ENCODE measurements at regions not wholly inside any gene's neighbourhood (a gene's known extent, or its start where the extent isn't known, plus 50 kb on each side); places are given as distances from the start of the nearest gene placed in this dataset.

GRCh38 chr2:220006152-220006621 lies 378.8 kb downstream of the SLC4A3 start:
- H3K27ac Mint-ChIP-seq (ENCODE audit: unreplicated experiment): no peak overlapping the region
- TF ChIP-seq CTCF (IDR thresholded peaks at IDR 0.05; ENCODE audit: partially characterized antibody, unreplicated experiment): no peak
- no peak overlapping the region for H3K4me3 Mint-ChIP-seq (ENCODE audit: unreplicated experiment)
- no peaks in the 10 kb centered on the region for H3K27me3 Mint-ChIP-seq (ENCODE audit: unreplicated experiment)
- no peak for DNase-seq
- H3K36me3 Mint-ChIP-seq (ENCODE audit: unreplicated experiment): peaks cover 4% of the 10 kb centered on the region
- H3K4me1 Mint-ChIP-seq (ENCODE audit: low read depth, unreplicated experiment): peaks cover 3% of the 10 kb centered on the region
- H3K9me3 Mint-ChIP-seq (ENCODE audit: unreplicated experiment): peaks cover 4% of the 10 kb centered on the region

- Mint-ChIP-seq H3K4me3 (ENCODE audit: unreplicated experiment) (no peak overlapping the region), H3K36me3 (ENCODE audit: unreplicated experiment) (peaks cover 4% of the 10 kb centered on the region), H3K9me3 (ENCODE audit: unreplicated experiment) (no peaks in the 10 kb centered on the region), H3K4me1 (ENCODE audit: low read depth, unreplicated experiment) (no peaks in the 10 kb centered on the region), H3K27ac (ENCODE audit: unreplicated experiment) (no peak overlapping the region), H3K27me3 (ENCODE audit: unreplicated experiment) (peaks cover 2% of the 10 kb centered on the region)
- DNase-seq: no peak
- TF ChIP-seq CTCF (IDR thresholded peaks at IDR 0.05; ENCODE audit: partially characterized antibody, unreplicated experiment): no peak
These were observed 384.4 kb downstream of the SLC4A3 start for GRCh38 chr2:220011859-220012258.

- Mint-ChIP-seq H3K4me3 (ENCODE audit: unreplicated experiment) (no peak overlapping the region), H3K27me3 (ENCODE audit: unreplicated experiment) (peaks cover 2% of the 10 kb centered on the region), H3K4me1 (ENCODE audit: low read depth, unreplicated experiment) (no peaks in the 10 kb centered on the region), H3K36me3 (ENCODE audit: unreplicated experiment) (peaks cover 4% of the 10 kb centered on the region), H3K9me3 (ENCODE audit: unreplicated experiment) (no peaks in the 10 kb centered on the region), H3K27ac (ENCODE audit: unreplicated experiment) (no peak overlapping the region)
- no peak for DNase-seq
- TF ChIP-seq CTCF (IDR thresholded peaks at IDR 0.05; ENCODE audit: partially characterized antibody, unreplicated experiment): no peak
These were observed 387.5 kb downstream of the SLC4A3 start for GRCh38 chr2:220014961-220015360.

- Mint-ChIP-seq H3K36me3 (ENCODE audit: unreplicated experiment) (no peaks in the 10 kb centered on the region), H3K27ac (ENCODE audit: unreplicated experiment) (no peak overlapping the region), H3K27me3 (ENCODE audit: unreplicated experiment) (peaks cover 2% of the 10 kb centered on the region), H3K4me1 (ENCODE audit: low read depth, unreplicated experiment) (no peaks in the 10 kb centered on the region), H3K9me3 (ENCODE audit: unreplicated experiment) (no peaks in the 10 kb centered on the region), H3K4me3 (ENCODE audit: unreplicated experiment) (no peak overlapping the region)
- no peak for DNase-seq
- TF ChIP-seq CTCF (IDR thresholded peaks at IDR 0.05; ENCODE audit: partially characterized antibody, unreplicated experiment): no peak
These were observed 388.1 kb downstream of the SLC4A3 start for GRCh38 chr2:220015576-220015975.

GRCh38 chr2:220025207-220025606 lies 397.8 kb downstream of the SLC4A3 start:
- H3K36me3 Mint-ChIP-seq (ENCODE audit: unreplicated experiment): peaks cover 4% of the 10 kb centered on the region
- peaks cover 2% of the 10 kb centered on the region for H3K27me3 Mint-ChIP-seq (ENCODE audit: unreplicated experiment)
- H3K27ac Mint-ChIP-seq (ENCODE audit: unreplicated experiment): peak overlapping the region; percentile 56
- no peak for TF ChIP-seq CTCF (IDR thresholded peaks at IDR 0.05; ENCODE audit: partially characterized antibody, unreplicated experiment)
- DNase-seq: no peak
- H3K4me3 Mint-ChIP-seq (ENCODE audit: unreplicated experiment): no peak overlapping the region
- H3K9me3 Mint-ChIP-seq (ENCODE audit: unreplicated experiment): no peaks in the 10 kb centered on the region
- no peaks in the 10 kb centered on the region for H3K4me1 Mint-ChIP-seq (ENCODE audit: low read depth, unreplicated experiment)
